ENCODE measurements at regions not wholly inside any gene's neighbourhood (a gene's known extent, or its start where the extent isn't known, plus 50 kb on each side); places are given as distances from the start of the nearest gene placed in this dataset.

- ATAC-seq, result no peak
- TF ChIP-seq CSRNP3 (CRISPR knock-in tag; IDR thresholded peaks at IDR 0.05), result no peak
- no peak for TF ChIP-seq ZC3H10 (CRISPR knock-in tag; IDR thresholded peaks at IDR 0.05)
- TF ChIP-seq ZNF8 (CRISPR knock-in tag; IDR thresholded peaks at IDR 0.05), result no peak
- TF ChIP-seq SNAI2 (CRISPR knock-in tag; IDR thresholded peaks at IDR 0.05), result no peak
- no peak for TF ChIP-seq ARNTL (CRISPR knock-in tag; IDR thresholded peaks at IDR 0.05; ENCODE audit: borderline replicate concordance, low read depth)
Measured at GRCh38 chrX:124719060-124719459, 372.7 kb downstream of the SH2D1A start.

- no peak for TF ChIP-seq ZC3H10 (CRISPR knock-in tag; IDR thresholded peaks at IDR 0.05)
- TF ChIP-seq POU6F1 (CRISPR knock-in tag; IDR thresholded peaks at IDR 0.05; ENCODE audit: borderline replicate concordance, low read depth), result no peak
- TF ChIP-seq, protein P1, sequence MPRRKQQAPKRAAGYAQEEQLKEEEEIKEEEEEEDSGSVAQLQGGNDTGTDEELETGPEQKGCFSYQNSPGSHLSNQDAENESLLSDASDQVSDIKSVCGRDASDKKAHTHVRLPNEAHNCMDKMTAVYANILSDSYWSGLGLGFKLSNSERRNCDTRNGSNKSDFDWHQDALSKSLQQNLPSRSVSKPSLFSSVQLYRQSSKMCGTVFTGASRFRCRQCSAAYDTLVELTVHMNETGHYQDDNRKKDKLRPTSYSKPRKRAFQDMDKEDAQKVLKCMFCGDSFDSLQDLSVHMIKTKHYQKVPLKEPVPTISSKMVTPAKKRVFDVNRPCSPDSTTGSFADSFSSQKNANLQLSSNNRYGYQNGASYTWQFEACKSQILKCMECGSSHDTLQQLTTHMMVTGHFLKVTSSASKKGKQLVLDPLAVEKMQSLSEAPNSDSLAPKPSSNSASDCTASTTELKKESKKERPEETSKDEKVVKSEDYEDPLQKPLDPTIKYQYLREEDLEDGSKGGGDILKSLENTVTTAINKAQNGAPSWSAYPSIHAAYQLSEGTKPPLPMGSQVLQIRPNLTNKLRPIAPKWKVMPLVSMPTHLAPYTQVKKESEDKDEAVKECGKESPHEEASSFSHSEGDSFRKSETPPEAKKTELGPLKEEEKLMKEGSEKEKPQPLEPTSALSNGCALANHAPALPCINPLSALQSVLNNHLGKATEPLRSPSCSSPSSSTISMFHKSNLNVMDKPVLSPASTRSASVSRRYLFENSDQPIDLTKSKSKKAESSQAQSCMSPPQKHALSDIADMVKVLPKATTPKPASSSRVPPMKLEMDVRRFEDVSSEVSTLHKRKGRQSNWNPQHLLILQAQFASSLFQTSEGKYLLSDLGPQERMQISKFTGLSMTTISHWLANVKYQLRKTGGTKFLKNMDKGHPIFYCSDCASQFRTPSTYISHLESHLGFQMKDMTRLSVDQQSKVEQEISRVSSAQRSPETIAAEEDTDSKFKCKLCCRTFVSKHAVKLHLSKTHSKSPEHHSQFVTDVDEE (CRISPR knock-in tag; IDR thresholded peaks at IDR 0.05), result no peak
- no peak for TF ChIP-seq ZNF8 (CRISPR knock-in tag; IDR thresholded peaks at IDR 0.05)
- TF ChIP-seq ARNTL (CRISPR knock-in tag; IDR thresholded peaks at IDR 0.05; ENCODE audit: borderline replicate concordance, low read depth), result no peak
- no peak for TF ChIP-seq BACH2 (CRISPR knock-in tag; IDR thresholded peaks at IDR 0.05; ENCODE audit: borderline replicate concordance)
- TF ChIP-seq PPARA (CRISPR knock-in tag; IDR thresholded peaks at IDR 0.05; ENCODE audit: borderline replicate concordance), result no peak
- TF ChIP-seq ZFP30 (CRISPR knock-in tag; IDR thresholded peaks at IDR 0.05), result no peak
- TF ChIP-seq CREB5 (CRISPR knock-in tag; IDR thresholded peaks at IDR 0.05; ENCODE audit: low read depth), result no peak
- TF ChIP-seq, protein P2, sequence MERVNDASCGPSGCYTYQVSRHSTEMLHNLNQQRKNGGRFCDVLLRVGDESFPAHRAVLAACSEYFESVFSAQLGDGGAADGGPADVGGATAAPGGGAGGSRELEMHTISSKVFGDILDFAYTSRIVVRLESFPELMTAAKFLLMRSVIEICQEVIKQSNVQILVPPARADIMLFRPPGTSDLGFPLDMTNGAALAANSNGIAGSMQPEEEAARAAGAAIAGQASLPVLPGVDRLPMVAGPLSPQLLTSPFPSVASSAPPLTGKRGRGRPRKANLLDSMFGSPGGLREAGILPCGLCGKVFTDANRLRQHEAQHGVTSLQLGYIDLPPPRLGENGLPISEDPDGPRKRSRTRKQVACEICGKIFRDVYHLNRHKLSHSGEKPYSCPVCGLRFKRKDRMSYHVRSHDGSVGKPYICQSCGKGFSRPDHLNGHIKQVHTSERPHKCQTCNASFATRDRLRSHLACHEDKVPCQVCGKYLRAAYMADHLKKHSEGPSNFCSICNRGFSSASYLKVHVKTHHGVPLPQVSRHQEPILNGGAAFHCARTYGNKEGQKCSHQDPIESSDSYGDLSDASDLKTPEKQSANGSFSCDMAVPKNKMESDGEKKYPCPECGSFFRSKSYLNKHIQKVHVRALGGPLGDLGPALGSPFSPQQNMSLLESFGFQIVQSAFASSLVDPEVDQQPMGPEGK (CRISPR knock-in tag; IDR thresholded peaks at IDR 0.05; ENCODE audit: borderline replicate concordance), result no peak
- TF ChIP-seq SNAI2 (CRISPR knock-in tag; IDR thresholded peaks at IDR 0.05), result no peak
- no peak for TF ChIP-seq CSDC2 (CRISPR knock-in tag; IDR thresholded peaks at IDR 0.05)
- no peak for TF ChIP-seq OSR1 (CRISPR knock-in tag; IDR thresholded peaks at IDR 0.05)
- no peak for ATAC-seq
Measured at GRCh38 chrX:124720532-124720931, 374.2 kb downstream of the SH2D1A start.

GRCh38 chrX:124725502-124725901 is 379.1 kb downstream of the SH2D1A start:
- ATAC-seq, result no peak
- TF ChIP-seq ESRRG (CRISPR knock-in tag; IDR thresholded peaks at IDR 0.05), result no peak
- no peak for TF ChIP-seq BACH2 (CRISPR knock-in tag; IDR thresholded peaks at IDR 0.05; ENCODE audit: borderline replicate concordance)
- no peak for TF ChIP-seq CREB5 (CRISPR knock-in tag; IDR thresholded peaks at IDR 0.05; ENCODE audit: low read depth)
- no peak for TF ChIP-seq SNAI2 (CRISPR knock-in tag; IDR thresholded peaks at IDR 0.05)
- TF ChIP-seq ZC3H10 (CRISPR knock-in tag; IDR thresholded peaks at IDR 0.05), result no peak

DNA sequence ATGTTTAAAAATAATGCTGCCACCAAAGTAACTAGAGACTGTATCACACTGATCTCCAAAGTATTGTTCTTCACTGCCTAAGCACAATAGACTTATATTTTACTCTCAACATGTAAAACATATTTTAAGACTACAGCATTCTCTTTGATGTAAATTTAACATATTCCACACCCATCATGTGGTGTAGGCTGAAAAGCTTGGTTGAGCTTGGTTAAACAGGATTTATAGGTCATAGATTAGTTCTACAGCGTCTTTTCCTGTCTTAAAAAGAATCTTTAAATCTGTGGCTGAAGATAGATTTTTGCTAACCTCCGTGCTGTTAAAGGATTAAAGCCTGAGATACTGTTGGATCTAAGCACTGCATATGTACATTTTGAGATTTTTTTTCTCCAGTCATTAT is 379.9 kb downstream of the SH2D1A start:
- no peak for TF ChIP-seq ZC3H10 (CRISPR knock-in tag; IDR thresholded peaks at IDR 0.05)
- TF ChIP-seq ESRRG (CRISPR knock-in tag; IDR thresholded peaks at IDR 0.05), result no peak
- no peak for TF ChIP-seq ZNF8 (CRISPR knock-in tag; IDR thresholded peaks at IDR 0.05)
- TF ChIP-seq CSRNP3 (CRISPR knock-in tag; IDR thresholded peaks at IDR 0.05), result no peak
- no peak for ATAC-seq
